ENCODE measurements at regions not wholly inside any gene's neighbourhood (a gene's known extent, or its start where the extent isn't known, plus 50 kb on each side); places are given as distances from the start of the nearest gene placed in this dataset.

- no peak overlapping the region for H3K27ac ChIP-seq
- WGBS, 2 donors = 78 to 81% methylated on average over 8 of the region's 8 CpGs
- no peaks in the 10 kb centered on the region for H3K27me3 ChIP-seq
- H3K9me3 ChIP-seq = no peaks in the 10 kb centered on the region
- H3K4me3 ChIP-seq = no peak overlapping the region
- no peaks in the 10 kb centered on the region for H3K4me1 ChIP-seq
- DNase-seq (ENCODE audit: low spot score in 2 of 2) = no peak
- no peak for TF ChIP-seq CTCF (IDR thresholded peaks at IDR 0.05)
- TF ChIP-seq POLR2A (IDR thresholded peaks at IDR 0.05) = no peak
- no peak for TF ChIP-seq EP300 (IDR thresholded peaks at IDR 0.05)
- H3K36me3 ChIP-seq = no peaks in the 10 kb centered on the region
These were observed 170.2 kb upstream of the HMGA2 start for GRCh38 chr12:65653946-65654629.

DNA sequence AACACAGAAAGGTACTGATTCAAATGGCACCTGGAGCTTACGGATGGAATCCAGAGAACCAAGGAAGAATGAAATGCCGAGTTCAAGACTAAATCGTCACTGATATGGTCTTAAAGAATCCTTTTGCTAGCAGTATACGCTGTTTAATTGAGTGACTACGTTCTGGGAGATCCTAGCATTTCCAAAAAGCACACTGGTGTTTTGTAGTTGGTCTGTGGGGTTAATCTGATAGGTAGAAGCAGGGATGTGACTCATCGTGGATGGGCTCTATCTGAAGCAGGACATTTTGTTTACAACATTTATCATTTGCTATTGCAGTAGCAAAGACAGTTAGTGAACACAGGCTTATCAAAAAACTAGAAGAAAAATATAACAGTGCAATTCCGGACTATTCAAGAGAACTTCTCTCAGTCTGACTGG is 169.2 kb upstream of the HMGA2 start:
- Histone ChIP-seq H3K27me3 (no peaks in the 10 kb centered on the region), H3K4me3 (no peak overlapping the region), H3K4me1 (no peaks in the 10 kb centered on the region), H3K27ac (no peak overlapping the region), H3K36me3 (no peaks in the 10 kb centered on the region), H3K9me3 (no peaks in the 10 kb centered on the region)
- 91 to 94% methylated on average over 7 of the region's 7 CpGs for WGBS, 2 donors
- no peak for TF ChIP-seq CTCF (IDR thresholded peaks at IDR 0.05)
- TF ChIP-seq EP300 (IDR thresholded peaks at IDR 0.05) = no peak
- TF ChIP-seq POLR2A (IDR thresholded peaks at IDR 0.05) = no peak
- DNase-seq (ENCODE audit: low spot score in 2 of 2) = no peak

- WGBS, 2 donors = 86 to 88% methylated on average over 2 of the region's 2 CpGs
- TF ChIP-seq CTCF (IDR thresholded peaks at IDR 0.05) = no peak
- TF ChIP-seq POLR2A (IDR thresholded peaks at IDR 0.05) = no peak
- TF ChIP-seq EP300 (IDR thresholded peaks at IDR 0.05) = no peak
These were observed 168.0 kb upstream of the HMGA2 start for GRCh38 chr12:65656156-65656882.

DNA sequence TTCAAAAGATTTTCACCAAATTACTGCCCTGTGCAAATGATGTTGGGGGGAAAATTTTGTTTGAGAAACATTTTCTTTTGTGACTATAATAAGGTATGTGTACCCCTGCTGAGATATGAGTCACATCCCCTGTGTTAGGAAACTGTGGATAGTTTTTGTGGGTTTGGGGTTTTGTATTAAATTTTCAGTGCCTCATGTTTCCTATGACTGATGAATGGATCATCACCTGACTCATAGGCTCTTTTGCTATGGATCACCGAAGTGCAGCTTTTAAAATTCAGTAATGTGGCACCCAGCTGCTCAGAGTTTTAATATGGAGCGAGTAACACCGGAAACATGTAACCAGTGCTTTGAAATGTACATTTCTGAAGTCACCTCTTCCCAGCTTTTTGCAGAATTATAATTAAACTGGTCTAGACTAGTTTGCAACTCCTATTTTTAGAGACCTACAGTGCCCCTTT is 167.4 kb upstream of the HMGA2 start:
- no peak for DNase-seq (ENCODE audit: low spot score in 2 of 2)
- Histone ChIP-seq H3K36me3 (no peaks in the 10 kb centered on the region), H3K4me3 (no peak overlapping the region), H3K27ac (no peak overlapping the region), H3K9me3 (no peaks in the 10 kb centered on the region), H3K27me3 (no peaks in the 10 kb centered on the region), H3K4me1 (no peaks in the 10 kb centered on the region)
- no peak for TF ChIP-seq POLR2A (IDR thresholded peaks at IDR 0.05)
- no peak for TF ChIP-seq CTCF (IDR thresholded peaks at IDR 0.05)
- no peak for TF ChIP-seq EP300 (IDR thresholded peaks at IDR 0.05)
- 70 to 71% methylated on average over 3 of the region's 3 CpGs for WGBS, 2 donors

More at GRCh38 chr12:65656156-65656882, 168.0 kb upstream of the HMGA2 start:
- no peak overlapping the region for H3K4me3 ChIP-seq
- H3K27ac ChIP-seq = no peak overlapping the region
- no peaks in the 10 kb centered on the region for H3K4me1 ChIP-seq
- no peaks in the 10 kb centered on the region for H3K36me3 ChIP-seq
- H3K9me3 ChIP-seq = no peaks in the 10 kb centered on the region
- H3K27me3 ChIP-seq = no peaks in the 10 kb centered on the region
- no peak for DNase-seq (ENCODE audit: low spot score in 2 of 2)

GRCh38 chr12:65657635-65658034 is 166.6 kb upstream of the HMGA2 start:
- no peaks in the 10 kb centered on the region for H3K27me3 ChIP-seq
- H3K4me1 ChIP-seq = no peaks in the 10 kb centered on the region
- H3K4me3 ChIP-seq = no peak overlapping the region
- WGBS, 2 donors = 92 to 100% methylated on average over 1 of the region's 1 CpG
- no peak overlapping the region for H3K27ac ChIP-seq
- H3K9me3 ChIP-seq = no peaks in the 10 kb centered on the region
- DNase-seq (ENCODE audit: low spot score in 2 of 2) = no peak
- TF ChIP-seq EP300 (IDR thresholded peaks at IDR 0.05) = no peak
- TF ChIP-seq POLR2A (IDR thresholded peaks at IDR 0.05) = no peak
- TF ChIP-seq CTCF (IDR thresholded peaks at IDR 0.05) = no peak
- H3K36me3 ChIP-seq = no peaks in the 10 kb centered on the region
